K562 (cell line): ENCODE measurements at regions not wholly inside any gene's neighbourhood (a gene's known extent, or its start where the extent isn't known, plus 50 kb on each side); places are given as distances from the start of the nearest gene placed in this dataset.

Experiments
- ATAC-seq: fragments of 200-7000 bp; cut with Tn5 transposase; 3 replicates; pipeline ENCODE4 v1.9.1; 2020; ENCODE audit warnings: moderate library complexity
- BruUV-seq: library from RNA; stranded (reverse); fragments of 400-500 nt; replicated peaks from 2 replicates; lab custom pipeline; 2021; lab: Mats Ljungman, UMichigan
- CTCF ChIA-PET: fragments of 300-600 bp; formaldehyde crosslinking; extraction: SDS; loops from one replicate; lab custom pipeline; 2021; ENCODE audit warnings: low intra/inter-chr PET ratio; lab: Yijun Ruan, JAX
- POLR2A ChIA-PET: fragments of 300-600, 350-650 bp; sonication (Branson Sonifier 250); formaldehyde crosslinking; extraction: SDS; loops from one replicate; lab custom pipeline; 2021; ENCODE audit warnings: antibody characterized with exemption, inconsistent platforms; lab: Yijun Ruan, JAX
- DNase-seq, 4 experiments: peaks; one replicate each; pipeline versions ENCODE4 v3.0.0 to v3.0.0-alpha.2; 2011 to 2018; ENCODE audit warnings: low spot score in 3 of 4, mixed read lengths in 3 of 4; ENCODE audit errors: extremely low read depth in 1 of 4
- FAIRE-seq: peaks from 2 replicates; lab custom pipeline; 2011; peaks lifted over from hg19 to GRCh38; lab: Jason Lieb, UNC
- H2AFZ ChIP-seq: 2 replicates; pipeline ENCODE4 v1.6.0; 2011; ENCODE audit warnings: low read depth, low read length, control low read depth, inconsistent platforms
- H3K27ac ChIP-seq: fragments of 200-600 bp; 3 replicates; pipeline ENCODE4 v1.8.0; 2011; ENCODE audit warnings: low read depth, mild to moderate bottlenecking, control low read depth, inconsistent platforms, low read length, moderate library complexity, mixed read lengths; ENCODE audit errors: extremely low read depth
- H3K27me3 ChIP-seq, 2 experiments: fragments of 300-600 bp in 1 of 2; 2 replicates in 1 of 2; 3 replicates in 1 of 2; pipeline versions ENCODE4 v1.6.0 to v1.8.0; 2011; ENCODE audit warnings: inconsistent platforms in 2 of 2, low read length in 2 of 2, mild to moderate bottlenecking in 1 of 2, mixed read lengths in 1 of 2, moderate library complexity in 1 of 2; ENCODE audit not compliant: control insufficient read depth in 2 of 2, insufficient read depth in 2 of 2
- H3K36me3 ChIP-seq: fragments of 300-600 bp; 3 replicates; pipeline ENCODE4 v1.8.0; 2011; ENCODE audit warnings: mild to moderate bottlenecking, low read length, inconsistent platforms; ENCODE audit not compliant: control insufficient read depth, insufficient read depth
- H3K4me1 ChIP-seq, 2 experiments: fragments of 200-600 bp in 1 of 2; replicated peaks in 1 of 2; 2 replicates in 1 of 2; 3 replicates in 1 of 2; pipeline versions ENCODE4 v1.5.1 to v1.8.0; 2011; ENCODE audit warnings: inconsistent platforms in 2 of 2, low read length in 2 of 2, mild to moderate bottlenecking in 1 of 2, mixed read lengths in 1 of 2, moderate library complexity in 1 of 2; ENCODE audit not compliant: control insufficient read depth in 2 of 2, insufficient read depth in 2 of 2
- H3K4me2 ChIP-seq: 2 replicates; pipeline ENCODE4 v1.6.1; 2011; ENCODE audit warnings: low read length, control low read depth, inconsistent platforms, mixed read lengths; ENCODE audit not compliant: insufficient read depth
- H3K4me3 ChIP-seq: fragments of 200-600 bp; sonication (generic), shearing (Covaris generic); 2 replicates; pipeline ENCODE4 v1.5.1; 2016; ENCODE audit warnings: control low read depth, inconsistent platforms
- H3K79me2 ChIP-seq: fragments of 200-600 bp; 3 replicates; pipeline ENCODE4 v1.8.0; 2011; ENCODE audit warnings: low read length, inconsistent platforms; ENCODE audit not compliant: control insufficient read depth, insufficient read depth
- H3K9ac ChIP-seq, 2 experiments: 2 replicates each; pipeline versions ENCODE4 v1.6.0 to v1.6.1; 2011; ENCODE audit warnings: low read depth in 2 of 2, low read length in 2 of 2, control low read depth in 1 of 2, inconsistent platforms in 1 of 2, mild to moderate bottlenecking in 1 of 2, mixed read lengths in 1 of 2; ENCODE audit not compliant: insufficient read depth in 1 of 2
- H3K9me1 ChIP-seq: one replicate; pipeline ENCODE4 v1.6.0; 2011; ENCODE audit warnings: inconsistent platforms, mild to moderate bottlenecking, low read length, moderate library complexity; ENCODE audit not compliant: control insufficient read depth, insufficient read depth
- H3K9me3 ChIP-seq: replicated peaks from 2 replicates; pipeline ENCODE4 v1.5.1; 2011; ENCODE audit warnings: low read depth, low read length, inconsistent platforms; ENCODE audit not compliant: control insufficient read depth, insufficient read depth
- H4K20me1 ChIP-seq: replicated peaks from 2 replicates; pipeline ENCODE4 v1.6.1; 2011; ENCODE audit warnings: low read length, inconsistent platforms, mixed read lengths; ENCODE audit not compliant: control insufficient read depth, insufficient read depth
- NCOA6 ChIP-seq: fragments of 450-650 bp; IDR thresholded peaks from 2 replicates; pipeline ENCODE4 v1.6.1; 2017; ENCODE audit warnings: mild to moderate bottlenecking
- POLR2G ChIP-seq: fragments of 200-400 bp; formaldehyde crosslinking; IDR thresholded peaks from 2 replicates; pipeline ENCODE4 v1.6.1; 2017; ENCODE audit warnings: low read depth, mild to moderate bottlenecking, antibody characterized with exemption, low read length, moderate library complexity
- STAT5A ChIP-seq: IDR thresholded peaks from 2 replicates; pipeline ENCODE4 v1.6.1; 2012; ENCODE audit warnings: low read length, inconsistent platforms, borderline replicate concordance
- TCF15 ChIP-seq: fragments of 250-450 bp; sonication (Bioruptor Pico); IDR thresholded peaks from 2 replicates; pipeline ENCODE4 v1.8.0; 2022; ENCODE audit warnings: moderate library complexity, mild to moderate bottlenecking, inconsistent platforms
- XRCC3 ChIP-seq: fragments of 450-650 bp; IDR thresholded peaks from 2 replicates; pipeline ENCODE4 v1.6.1; 2017; ENCODE audit warnings: mild to moderate bottlenecking, moderate library complexity
- ZNF280B ChIP-seq: fragments of 250-450 bp; sonication (Bioruptor Pico); IDR thresholded peaks from 2 replicates; pipeline ENCODE4 v1.5.1; 2021; ENCODE audit warnings: mild to moderate bottlenecking
- ZNF551 ChIP-seq: fragments of 250-450 bp; sonication (Bioruptor Pico); IDR thresholded peaks from 2 replicates; pipeline ENCODE4 v1.5.0; 2021; ENCODE audit warnings: mild to moderate bottlenecking, moderate library complexity
- whole genome bisulfite sequencing: fragments of 100-300 bp; shearing (Covaris generic); methylation state at CpG from one replicate; pipeline ENCODE4 v1.1.6; 2016; ENCODE audit warnings: low coverage, mixed read lengths; ENCODE audit not compliant: insufficient coverage; ENCODE audit errors: missing lambda C conversion rate; 5-methylcytosine and 5-hydroxymethylcytosine counted together
- in situ Hi-C: fragments of 300-500 bp; cut with MboI; formaldehyde crosslinking; loops from 4 replicates; pipeline ENCODE4 v1.15.0; 2018; ENCODE audit warnings: inconsistent platforms, mixed read lengths
- intact Hi-C: fragments of 100-400 bp; cut with micrococcal nuclease; formaldehyde crosslinking; loops from 2 replicates; pipeline ENCODE4 v1.14.2; 2022
- TF ChIP-seq, protein P1 (sequence below): fragments of 450-650 bp; formaldehyde crosslinking; IDR thresholded peaks from 2 replicates; pipeline ENCODE4 v1.4.0; 2020; ENCODE audit warnings: mild to moderate bottlenecking

DNA sequence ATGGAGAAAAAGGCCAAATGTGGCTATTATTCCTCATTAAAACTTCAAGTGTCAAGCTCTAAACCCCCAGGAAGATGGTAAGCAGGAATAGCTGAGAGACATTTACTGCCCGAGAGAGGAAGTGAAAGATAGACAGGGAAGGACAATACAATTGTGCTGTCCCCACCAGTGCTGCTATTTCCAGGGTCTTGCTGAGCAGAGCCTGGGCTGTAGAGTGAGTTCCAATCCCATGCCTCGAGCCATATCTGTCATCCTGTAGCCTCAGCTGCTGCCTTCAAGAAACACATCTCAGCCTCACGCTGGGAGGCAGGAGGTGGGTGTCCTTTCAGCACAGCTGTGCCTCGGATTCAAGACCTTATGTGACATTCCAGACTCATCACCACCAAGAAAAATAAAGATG is 114.0 kb downstream of the RPAP3 start:
- Histone ChIP-seq H3K27me3 (peaks cover 2 to 9% of the 10 kb centered on the region in 2 experiments; a peak in 4 of 5 replicates), H2AFZ (no peak overlapping the region), H3K9ac (no peak overlapping the region), H3K36me3 (no peaks in the 10 kb centered on the region), H4K20me1 (no peaks in the 10 kb centered on the region), H3K79me2 (no peaks in the 10 kb centered on the region), H3K4me2 (no peak overlapping the region), H3K27ac (no peak overlapping the region), H3K9me1 (no peaks in the 10 kb centered on the region), H3K9me3 (no peaks in the 10 kb centered on the region), H3K4me3 (no peak overlapping the region), H3K4me1 (no peaks in the 10 kb centered on the region)
- in situ Hi-C loops (no loop called here), intact Hi-C loops (no loop called here)
- TF ChIP-seq NCOA6 (no peak), POLR2G (no peak), XRCC3 (no peak), ZNF280B (CRISPR knock-in tag) (no peak), STAT5A (no peak), TCF15 (CRISPR knock-in tag) (no peak), ZNF551 (CRISPR knock-in tag) (no peak)
- TF ChIP-seq, protein P1, sequence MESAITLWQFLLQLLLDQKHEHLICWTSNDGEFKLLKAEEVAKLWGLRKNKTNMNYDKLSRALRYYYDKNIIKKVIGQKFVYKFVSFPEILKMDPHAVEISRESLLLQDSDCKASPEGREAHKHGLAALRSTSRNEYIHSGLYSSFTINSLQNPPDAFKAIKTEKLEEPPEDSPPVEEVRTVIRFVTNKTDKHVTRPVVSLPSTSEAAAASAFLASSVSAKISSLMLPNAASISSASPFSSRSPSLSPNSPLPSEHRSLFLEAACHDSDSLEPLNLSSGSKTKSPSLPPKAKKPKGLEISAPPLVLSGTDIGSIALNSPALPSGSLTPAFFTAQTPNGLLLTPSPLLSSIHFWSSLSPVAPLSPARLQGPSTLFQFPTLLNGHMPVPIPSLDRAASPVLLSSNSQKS (CRISPR knock-in tag): no peak
- WGBS: 2% methylated on average over 4 of the region's 4 CpGs
- FAIRE-seq: no peak
- no peak for DNase-seq
- ChIA-PET CTCF (no interaction called here), POLR2A (interaction anchor here (0.6 kb wide), 1 partner anchor 25 kb away, joined by 3 read pairs; no protein-coding TSS in a partner anchor)
- BruUV-seq: no TSS peak
- ATAC-seq: no peak
